B cell (primary cell): ENCODE measurements at regions not wholly inside any gene's neighbourhood (a gene's known extent, or its start where the extent isn't known, plus 50 kb on each side); places are given as distances from the start of the nearest gene placed in this dataset.

Experiments
- ATAC-seq: fragments of 200-7000 bp; cut with Tn5 transposase; one replicate; pipeline ENCODE4 v1.10.0; 2021; ENCODE audit warnings: low read depth, mild to moderate bottlenecking, moderate number of reproducible peaks, moderate library complexity
- CTCF ChIA-PET: fragments of 350-600 bp; sonication (Branson Sonifier 250); formaldehyde crosslinking; loops from one replicate; lab custom pipeline; 2021; ENCODE audit warnings: antibody characterized with exemption, inconsistent platforms; lab: Charles Lee
- POLR2A ChIA-PET: fragments of 350-600 bp; sonication (Branson Sonifier 250); formaldehyde crosslinking; loops from one replicate; lab custom pipeline; 2021; ENCODE audit warnings: antibody characterized with exemption; lab: Charles Lee
- DNase-seq: peaks from one replicate; pipeline ENCODE4 v3.0.0; 2013
- H2AFZ ChIP-seq: 2 replicates; pipeline ENCODE4 v1.6.1; 2012; ENCODE audit warnings: mild to moderate bottlenecking, low read depth, low read length; ENCODE audit not compliant: insufficient read depth, poor library complexity, severe bottlenecking
- H3K27ac ChIP-seq, 2 donors: 1 replicate in 1 of 2; 2 replicates in 1 of 2; pipeline ENCODE4 v1.5.1; 2012 to 2013; ENCODE audit warnings: low read length in 2 of 2, mild to moderate bottlenecking in 2 of 2, moderate library complexity in 1 of 2
- H3K27me3 ChIP-seq, 4 experiments: fragments of 200-600 bp in 1 of 4; sonication (generic) in 1 of 4; replicated peaks in 1 of 4; 1 replicate in 2 of 4; 2 replicates in 2 of 4; pipeline versions ENCODE4 v1.6.1 to v1.7.0; 2013 to 2016; ENCODE audit warnings: low read length in 3 of 4, mild to moderate bottlenecking in 2 of 4, mixed read lengths in 1 of 4, moderate library complexity in 1 of 4; ENCODE audit not compliant: insufficient read depth in 4 of 4, control insufficient read depth in 3 of 4; ENCODE audit errors: control extremely low read depth in 1 of 4
- H3K36me3 ChIP-seq, 2 experiments: replicated peaks in 1 of 2; 1 replicate in 1 of 2; 2 replicates in 1 of 2; pipeline versions ENCODE4 v1.6.1 to v1.7.1; 2013; ENCODE audit warnings: low read length in 1 of 2; ENCODE audit not compliant: insufficient read depth in 2 of 2, control insufficient read depth in 1 of 2; ENCODE audit errors: control extremely low read depth in 1 of 2, extremely low read depth in 1 of 2
- H3K4me1 ChIP-seq, 2 donors: fragments of 200-600 bp in 1 of 2; sonication (generic) in 1 of 2; 1 replicate in 1 of 2; 2 replicates in 1 of 2; pipeline versions ENCODE4 v1.5.1 to v1.6.1; 2013 to 2017; ENCODE audit warnings: low read length in 2 of 2; ENCODE audit not compliant: control insufficient read depth in 2 of 2, insufficient read depth in 2 of 2
- H3K4me2 ChIP-seq: replicated peaks from 2 replicates; pipeline ENCODE3; 2012; ENCODE audit warnings: mild to moderate bottlenecking, low read depth, low read length; ENCODE audit not compliant: poor library complexity, severe bottlenecking
- H3K4me3 ChIP-seq, 5 experiments: fragments of 200-600 bp in 1 of 5; sonication (generic) in 1 of 5; 1 replicate in 3 of 5; 2 replicates in 2 of 5; pipeline versions ENCODE4 v1.5.1 to v1.7.0; 2011 to 2016; ENCODE audit warnings: low read length in 4 of 5, mild to moderate bottlenecking in 4 of 5, low read depth in 2 of 5, control low read depth in 1 of 5, moderate library complexity in 1 of 5; ENCODE audit not compliant: insufficient read depth in 1 of 5; ENCODE audit errors: control extremely low read depth in 1 of 5, extremely low read depth in 1 of 5
- H3K79me2 ChIP-seq: fragments of 200-600 bp; sonication (generic); one replicate; pipeline ENCODE4 v1.6.0; 2016; ENCODE audit warnings: low read length; ENCODE audit not compliant: control insufficient read depth, insufficient read depth
- H3K9ac ChIP-seq: fragments of 200-600 bp; sonication (generic); 2 replicates; pipeline ENCODE4 v1.6.1; 2017; ENCODE audit warnings: mild to moderate bottlenecking, low read length, moderate library complexity
- H3K9me3 ChIP-seq, 3 donors: one replicate each; pipeline versions ENCODE4 v1.6.1 to v1.7.1; 2013; ENCODE audit warnings: low read length in 2 of 3; ENCODE audit not compliant: control insufficient read depth in 2 of 3, insufficient read depth in 1 of 3; ENCODE audit errors: control extremely low read depth in 1 of 3
- H4K20me1 ChIP-seq: 2 replicates; pipeline ENCODE4 v1.6.0; 2012; ENCODE audit warnings: mild to moderate bottlenecking, low read length; ENCODE audit not compliant: insufficient read depth, control insufficient read depth, poor library complexity, severe bottlenecking
- H3K27ac Mint-ChIP-seq: one replicate; pipeline ENCODE4 v1.8.0; 2021; ENCODE audit warnings: mixed read lengths
- H3K27me3 Mint-ChIP-seq: one replicate; pipeline ENCODE4 v1.8.0; 2021; ENCODE audit warnings: mixed read lengths
- H3K4me1 Mint-ChIP-seq: one replicate; pipeline ENCODE4 v1.8.0; 2021; ENCODE audit warnings: mixed read lengths
- H3K4me3 Mint-ChIP-seq: one replicate; pipeline ENCODE4 v1.8.0; 2021; ENCODE audit warnings: mixed read lengths
- H3K9me3 Mint-ChIP-seq: one replicate; pipeline ENCODE4 v1.8.0; 2022; ENCODE audit warnings: mixed read lengths; ENCODE audit not compliant: insufficient read depth
- CTCF ChIP-seq: fragments of 200-600 bp; IDR thresholded peaks from one replicate; pipeline ENCODE4 v1.8.0; 2022; ENCODE audit warnings: antibody characterized with exemption, mild to moderate bottlenecking
- EZH2 ChIP-seq: IDR thresholded peaks from 2 replicates; pipeline ENCODE4 v1.6.1; 2012; ENCODE audit warnings: borderline replicate concordance, low read depth, mild to moderate bottlenecking, moderate library complexity, low read length; ENCODE audit not compliant: insufficient read depth, poor library complexity, severe bottlenecking
- WGBS: methylation state at CpG from one replicate; pipeline ENCODE4 v1.1.5; 2013; ENCODE audit warnings: missing lambda C conversion rate; ENCODE audit not compliant: insufficient coverage; 5-methylcytosine and 5-hydroxymethylcytosine counted together
- intact Hi-C: fragments of 100-400 bp; cut with micrococcal nuclease; formaldehyde crosslinking; loops from one replicate; pipeline ENCODE4 v1.10.0; 2022

DNA sequence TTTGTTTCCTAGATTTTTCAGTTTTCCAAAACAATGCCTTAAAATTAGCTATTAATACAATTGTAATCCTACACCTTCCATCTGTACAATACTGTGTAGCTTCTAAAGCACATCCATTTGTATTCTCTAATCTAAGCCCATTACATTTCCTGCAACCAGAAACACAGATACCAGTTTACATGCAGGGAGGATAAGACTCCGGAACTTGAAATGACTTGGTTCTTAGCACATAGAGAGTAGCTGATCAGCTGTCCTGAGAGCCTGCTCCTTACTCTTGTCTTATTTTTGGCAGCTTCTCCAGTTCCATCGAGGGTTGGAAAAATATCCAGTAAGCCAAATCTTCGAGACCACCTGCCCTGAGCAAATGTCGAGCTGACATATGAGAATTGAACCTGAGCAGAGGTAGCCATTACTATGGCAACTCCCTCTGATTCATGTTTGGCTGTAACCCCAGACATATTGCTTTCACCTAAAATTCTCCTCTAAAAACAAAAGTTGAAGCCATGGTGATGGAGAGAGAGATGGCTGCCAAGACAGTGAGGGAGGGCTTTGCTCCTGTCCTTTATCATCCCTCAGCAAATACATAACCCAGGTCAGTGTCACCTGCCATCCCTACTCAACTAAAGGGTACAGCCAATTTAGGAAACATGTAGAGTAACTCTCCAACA is 542.8 kb downstream of the IRS1 start:
- Histone ChIP-seq H3K9me3 (no peaks in the 10 kb centered on the region), H3K27ac (no peak overlapping the region), H3K36me3 (no peaks in the 10 kb centered on the region), H3K27me3 (no peaks in the 10 kb centered on the region), H3K4me2 (no peak overlapping the region), H3K4me3 (no peak overlapping the region), H4K20me1 (no peaks in the 10 kb centered on the region), H2AFZ (no peak overlapping the region), H3K79me2 (no peaks in the 10 kb centered on the region), H3K9ac (no peak overlapping the region), H3K4me1 (no peaks in the 10 kb centered on the region)
- no peak overlapping the region for H3K4me3 Mint-ChIP-seq
- DNase-seq (no peak), ATAC-seq (no peak)
- H3K27ac Mint-ChIP-seq: no peak overlapping the region
- no peak for TF ChIP-seq EZH2
- TF ChIP-seq CTCF: no peak
- H3K27me3 Mint-ChIP-seq: peaks cover 5% of the 10 kb centered on the region
- 100% methylated on average over 2 of the region's 4 CpGs for WGBS
- POLR2A ChIA-PET: no interaction called here
- intact Hi-C loops: no loop called here
- H3K9me3 Mint-ChIP-seq: peaks cover 5% of the 10 kb centered on the region
- H3K4me1 Mint-ChIP-seq: peaks cover 2% of the 10 kb centered on the region
- CTCF ChIA-PET: interaction anchor here (1.3 kb wide), 1 partner anchor 546 kb away, joined by 3 read pairs; no protein-coding TSS in a partner anchor

DNA sequence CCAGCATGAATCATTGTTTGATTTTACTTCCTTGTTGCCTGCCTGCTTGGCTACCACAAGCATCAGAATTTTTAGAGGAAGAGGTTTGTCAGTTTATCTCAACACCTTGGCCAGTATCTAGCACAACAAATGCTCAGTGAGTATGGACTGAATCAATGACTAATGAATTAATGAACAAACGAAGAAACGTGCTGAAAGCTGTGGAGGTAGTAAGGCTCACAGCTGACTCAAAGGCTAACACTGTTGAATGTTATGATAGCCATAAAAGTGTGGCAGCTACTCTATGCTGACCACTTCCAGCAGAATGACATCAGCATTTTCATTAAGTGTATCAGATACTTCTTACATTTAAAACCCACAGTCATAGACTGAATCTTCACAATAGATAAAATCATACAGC is 543.4 kb downstream of the IRS1 start:
- H3K4me3 ChIP-seq: no peak overlapping the region
- Mint-ChIP-seq H3K4me3 (no peak overlapping the region), H3K9me3 (peaks cover 5% of the 10 kb centered on the region), H3K27ac (no peak overlapping the region), H3K27me3 (peaks cover 5% of the 10 kb centered on the region), H3K4me1 (peaks cover 2% of the 10 kb centered on the region)
- DNase-seq: no peak
- H3K9me3 ChIP-seq: no peaks in the 10 kb centered on the region
- TF ChIP-seq EZH2 (no peak), CTCF (no peak)
- no peak overlapping the region for H3K9ac ChIP-seq
- no peak overlapping the region for H2AFZ ChIP-seq
- WGBS: 70% methylated on average over 2 of the region's 2 CpGs
- H3K4me1 ChIP-seq: no peaks in the 10 kb centered on the region
- no peak overlapping the region for H3K4me2 ChIP-seq
- ChIA-PET CTCF (no interaction called here), POLR2A (no interaction called here)
- H3K27ac ChIP-seq: no peak overlapping the region
- no peaks in the 10 kb centered on the region for H4K20me1 ChIP-seq
- no peaks in the 10 kb centered on the region for H3K36me3 ChIP-seq
- H3K79me2 ChIP-seq: no peaks in the 10 kb centered on the region
- intact Hi-C loops: no loop called here
- H3K27me3 ChIP-seq: no peaks in the 10 kb centered on the region
- no peak for ATAC-seq
